PFSK-1 (cell line): ENCODE measurements at regions not wholly inside any gene's neighbourhood (a gene's known extent, or its start where the extent isn't known, plus 50 kb on each side); places are given as distances from the start of the nearest gene placed in this dataset.

Experiments used
- POLR2AphosphoS5 ChIP-seq: IDR thresholded peaks from 2 replicates; pipeline ENCODE4 v1.6.1; 2012; ENCODE audit warnings: low read depth, mild to moderate bottlenecking, control low read depth, low read length, moderate library complexity
- TAF1 ChIP-seq: IDR thresholded peaks from 2 replicates; pipeline ENCODE4 v1.6.1; 2012; ENCODE audit warnings: low read length, control low read depth, borderline replicate concordance; ENCODE audit not compliant: insufficient read depth

DNA sequence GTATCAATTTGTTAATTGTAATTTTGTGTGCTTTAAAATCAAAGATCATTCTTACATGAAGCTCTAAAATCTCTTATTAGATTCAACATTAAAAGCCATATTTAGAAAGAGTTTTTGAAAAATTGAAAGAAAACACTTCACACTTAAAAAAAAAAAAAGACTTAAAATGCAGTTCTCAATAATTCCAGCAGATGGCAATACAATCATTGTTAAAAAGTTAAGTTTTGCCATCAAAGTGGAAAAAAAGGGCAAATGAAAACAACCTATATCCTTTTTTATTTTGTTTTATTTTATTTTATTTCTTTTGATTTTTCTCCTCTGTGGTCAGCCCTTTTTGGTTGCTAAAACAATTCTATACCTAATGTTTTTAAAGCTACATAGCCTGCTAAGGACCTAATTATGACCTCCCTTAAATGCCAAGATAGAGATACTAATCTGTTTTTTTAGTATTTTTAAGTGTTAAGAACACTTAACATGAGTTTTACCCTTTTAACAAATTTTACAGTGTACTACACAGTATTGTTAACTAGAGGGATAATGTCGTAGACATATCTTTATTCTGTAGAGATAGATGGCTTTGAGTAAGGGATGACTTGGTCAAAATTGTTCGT, 154.2 kb upstream of the DAB2 start:
- TF ChIP-seq TAF1, result no peak
- TF ChIP-seq POLR2AphosphoS5, result no peak
